ENCODE measurements at regions not wholly inside any gene's neighbourhood (a gene's known extent, or its start where the extent isn't known, plus 50 kb on each side); places are given as distances from the start of the nearest gene placed in this dataset.

DNA sequence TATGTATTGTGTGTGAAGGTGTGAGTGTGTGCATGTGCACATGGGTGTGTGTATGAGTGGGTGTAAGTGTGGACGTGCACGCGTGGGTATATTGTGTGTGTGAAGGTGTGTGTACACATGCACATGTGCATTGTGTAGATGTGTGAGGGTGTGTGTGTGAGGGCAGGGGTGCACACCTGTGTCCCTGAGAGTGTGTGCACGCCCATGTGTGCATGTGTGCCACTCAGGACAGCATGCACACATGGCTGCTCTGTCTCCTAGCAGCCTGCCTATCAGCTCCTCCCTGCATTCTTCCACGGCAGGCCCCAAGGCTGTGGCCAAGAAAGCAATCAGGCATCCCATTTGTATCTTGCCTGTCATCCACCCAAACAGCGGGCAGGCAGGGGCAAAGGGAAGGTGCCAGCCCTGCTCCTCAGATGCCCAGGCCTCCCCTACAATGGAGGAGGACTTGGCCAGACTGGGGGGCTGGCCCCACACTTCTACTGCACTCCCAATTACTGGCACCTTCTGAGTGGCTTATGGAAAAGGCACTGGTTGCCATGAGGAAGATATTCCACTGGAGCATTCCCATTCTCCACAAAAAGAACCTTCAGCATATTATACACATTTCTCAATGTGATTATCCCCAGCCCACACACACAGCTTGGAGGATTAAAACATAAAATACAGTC, 380.4 kb upstream of the ZMIZ1 start:
- no peaks in the 10 kb centered on the region for H3K36me3 Mint-ChIP-seq (ENCODE audit: insufficient read depth, unreplicated experiment)
- no peak for DNase-seq
- CTCF ChIA-PET: no interaction called here
- no peak overlapping the region for H3K27ac Mint-ChIP-seq (ENCODE audit: unreplicated experiment)
- TF ChIP-seq, protein P1, sequence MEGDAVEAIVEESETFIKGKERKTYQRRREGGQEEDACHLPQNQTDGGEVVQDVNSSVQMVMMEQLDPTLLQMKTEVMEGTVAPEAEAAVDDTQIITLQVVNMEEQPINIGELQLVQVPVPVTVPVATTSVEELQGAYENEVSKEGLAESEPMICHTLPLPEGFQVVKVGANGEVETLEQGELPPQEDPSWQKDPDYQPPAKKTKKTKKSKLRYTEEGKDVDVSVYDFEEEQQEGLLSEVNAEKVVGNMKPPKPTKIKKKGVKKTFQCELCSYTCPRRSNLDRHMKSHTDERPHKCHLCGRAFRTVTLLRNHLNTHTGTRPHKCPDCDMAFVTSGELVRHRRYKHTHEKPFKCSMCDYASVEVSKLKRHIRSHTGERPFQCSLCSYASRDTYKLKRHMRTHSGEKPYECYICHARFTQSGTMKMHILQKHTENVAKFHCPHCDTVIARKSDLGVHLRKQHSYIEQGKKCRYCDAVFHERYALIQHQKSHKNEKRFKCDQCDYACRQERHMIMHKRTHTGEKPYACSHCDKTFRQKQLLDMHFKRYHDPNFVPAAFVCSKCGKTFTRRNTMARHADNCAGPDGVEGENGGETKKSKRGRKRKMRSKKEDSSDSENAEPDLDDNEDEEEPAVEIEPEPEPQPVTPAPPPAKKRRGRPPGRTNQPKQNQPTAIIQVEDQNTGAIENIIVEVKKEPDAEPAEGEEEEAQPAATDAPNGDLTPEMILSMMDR (IDR thresholded peaks at IDR 0.05; ENCODE audit: unreplicated experiment): no peak
- BruUV-seq (replicated peaks): no TSS peak
- peaks cover 56% of the 10 kb centered on the region for H3K27me3 Mint-ChIP-seq (ENCODE audit: unreplicated experiment)
- intact Hi-C loops (cut with micrococcal nuclease; ENCODE audit: unreplicated experiment): no loop called here
- H3K4me1 Mint-ChIP-seq (ENCODE audit: low read depth, unreplicated experiment): peaks cover 17% of the 10 kb centered on the region
- H3K4me3 Mint-ChIP-seq (ENCODE audit: low read depth, unreplicated experiment): no peak overlapping the region
- H3K9me3 Mint-ChIP-seq (ENCODE audit: low read depth, unreplicated experiment): no peaks in the 10 kb centered on the region

DNA sequence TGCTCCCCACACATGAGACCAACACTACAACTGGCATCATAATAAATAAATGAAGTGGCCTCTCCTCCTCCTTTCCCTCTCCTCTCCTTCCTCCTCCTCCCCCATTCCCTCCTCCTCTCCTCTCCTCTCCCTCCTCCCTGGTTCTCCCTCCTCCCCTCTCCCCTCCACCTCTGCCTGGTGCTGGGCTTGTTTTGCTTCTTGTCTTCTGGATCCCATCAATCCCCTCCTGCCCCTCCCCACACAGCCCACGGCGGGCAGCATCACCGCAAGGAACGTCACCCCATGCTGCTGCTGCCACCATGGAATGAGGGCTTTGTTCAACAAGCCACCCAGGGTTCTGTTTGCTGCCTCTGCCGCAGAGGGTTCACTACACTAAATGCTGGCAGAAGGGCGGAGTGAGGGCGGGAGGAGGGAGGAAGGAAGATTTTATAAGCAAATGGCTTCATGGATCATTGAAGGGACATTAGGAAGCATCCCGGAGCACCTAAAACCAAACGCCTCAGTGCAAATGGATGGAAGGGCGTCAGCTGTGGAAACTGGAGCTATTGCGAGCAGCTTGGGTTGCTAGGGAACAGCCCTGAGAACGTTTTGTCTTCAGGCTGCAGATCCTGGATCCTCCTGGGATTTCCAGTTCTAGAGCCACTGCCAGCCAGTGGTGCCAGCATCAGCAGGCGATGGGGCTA, 379.7 kb upstream of the ZMIZ1 start:
- Mint-ChIP-seq H3K4me1 (ENCODE audit: low read depth, unreplicated experiment) (peaks cover 17% of the 10 kb centered on the region), H3K27me3 (ENCODE audit: unreplicated experiment) (peaks cover 56% of the 10 kb centered on the region), H3K36me3 (ENCODE audit: insufficient read depth, unreplicated experiment) (no peaks in the 10 kb centered on the region), H3K27ac (ENCODE audit: unreplicated experiment) (no peak overlapping the region), H3K9me3 (ENCODE audit: low read depth, unreplicated experiment) (no peaks in the 10 kb centered on the region), H3K4me3 (ENCODE audit: low read depth, unreplicated experiment) (no peak overlapping the region)
- TF ChIP-seq, protein P1 (IDR thresholded peaks at IDR 0.05; ENCODE audit: unreplicated experiment): no peak
- intact Hi-C loops (cut with micrococcal nuclease; ENCODE audit: unreplicated experiment): no loop called here
- CTCF ChIA-PET: no interaction called here
- no TSS peak for BruUV-seq (replicated peaks)
- no peak for DNase-seq

DNA sequence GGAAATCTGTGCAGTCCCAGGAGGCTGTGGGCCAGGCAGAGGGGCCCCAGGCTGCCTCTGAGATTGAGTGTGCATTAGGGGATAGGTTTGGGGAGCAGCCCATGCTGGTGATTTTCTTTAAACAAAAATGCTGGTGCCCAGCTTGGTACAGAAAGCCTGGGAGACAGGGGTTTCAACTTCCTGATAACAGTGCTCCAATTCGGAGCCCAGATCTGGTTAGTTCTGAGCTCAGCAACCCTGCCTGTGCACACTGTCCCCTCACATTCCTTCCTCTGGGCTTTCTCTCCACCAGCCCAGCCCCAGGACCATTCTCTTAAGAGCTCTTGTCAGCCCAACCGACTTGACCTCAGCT, 379.2 kb upstream of the ZMIZ1 start:
- intact Hi-C loops (cut with micrococcal nuclease; ENCODE audit: unreplicated experiment): no loop called here
- BruUV-seq (replicated peaks): no TSS peak
- Mint-ChIP-seq H3K9me3 (ENCODE audit: low read depth, unreplicated experiment) (no peaks in the 10 kb centered on the region), H3K27me3 (ENCODE audit: unreplicated experiment) (peaks cover 53% of the 10 kb centered on the region), H3K4me3 (ENCODE audit: low read depth, unreplicated experiment) (no peak overlapping the region), H3K4me1 (ENCODE audit: low read depth, unreplicated experiment) (peaks cover 17% of the 10 kb centered on the region), H3K36me3 (ENCODE audit: insufficient read depth, unreplicated experiment) (no peaks in the 10 kb centered on the region), H3K27ac (ENCODE audit: unreplicated experiment) (no peak overlapping the region)
- no peak for DNase-seq
- CTCF ChIA-PET: no interaction called here
- TF ChIP-seq, protein P1 (IDR thresholded peaks at IDR 0.05; ENCODE audit: unreplicated experiment): no peak

DNA sequence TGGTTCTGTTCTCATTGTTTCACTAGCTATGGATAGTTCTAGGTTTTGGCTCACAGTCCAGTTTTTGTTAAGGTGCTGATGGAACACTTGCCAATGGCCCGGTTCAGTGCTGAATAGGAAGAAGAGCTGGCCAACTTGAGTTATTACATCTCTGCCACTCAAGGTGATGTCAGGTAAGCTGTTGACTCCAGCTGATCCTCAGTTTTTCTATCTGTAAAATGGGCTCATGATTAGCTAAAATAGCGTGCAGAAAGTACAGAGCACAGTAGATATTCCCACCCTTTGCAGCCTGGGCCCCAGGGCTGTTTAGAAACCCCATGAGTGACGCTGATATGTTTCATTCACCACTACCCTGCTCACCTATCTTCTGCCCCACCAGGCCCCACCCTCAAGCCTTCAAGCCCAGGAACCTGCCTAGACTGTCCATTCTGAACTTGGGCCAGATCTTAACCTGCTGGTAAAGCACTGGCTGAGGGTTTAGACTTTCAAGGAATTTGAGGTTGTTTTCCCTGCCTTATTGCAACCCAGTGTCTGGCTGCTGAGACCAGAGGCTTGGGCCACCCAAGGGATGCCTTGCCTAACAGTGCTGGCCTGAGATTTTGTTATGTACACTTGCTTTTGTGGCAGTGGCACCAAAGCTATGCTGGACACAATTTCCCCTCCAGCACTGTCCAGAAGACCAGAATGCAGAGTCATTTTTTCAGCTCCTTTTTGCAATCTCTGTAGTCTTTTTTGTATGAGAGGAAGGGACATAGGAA, 378.2 kb upstream of the ZMIZ1 start:
- Mint-ChIP-seq H3K27me3 (ENCODE audit: unreplicated experiment) (peaks cover 47% of the 10 kb centered on the region), H3K36me3 (ENCODE audit: insufficient read depth, unreplicated experiment) (no peaks in the 10 kb centered on the region), H3K4me1 (ENCODE audit: low read depth, unreplicated experiment) (peaks cover 15% of the 10 kb centered on the region), H3K9me3 (ENCODE audit: low read depth, unreplicated experiment) (no peaks in the 10 kb centered on the region), H3K27ac (ENCODE audit: unreplicated experiment) (no peak overlapping the region), H3K4me3 (ENCODE audit: low read depth, unreplicated experiment) (no peak overlapping the region)
- TF ChIP-seq, protein P1 (IDR thresholded peaks at IDR 0.05; ENCODE audit: unreplicated experiment): no peak
- no TSS peak for BruUV-seq (replicated peaks)
- no peak for DNase-seq
- CTCF ChIA-PET: interaction anchor here (0.6 kb wide), 1 partner anchor 784 kb away, joined by 7 read pairs; no protein-coding TSS in a partner anchor
- intact Hi-C loops (cut with micrococcal nuclease; ENCODE audit: unreplicated experiment): no loop called here
